Body of pancreas (tissue), 4 donors: ENCODE measurements at regions not wholly inside any gene's neighbourhood (a gene's known extent, or its start where the extent isn't known, plus 50 kb on each side); places are given as distances from the start of the nearest gene placed in this dataset.

ENCODE experiments used
- POLR2A ChIP-seq, 3 donors: fragments of 450-650 bp; IDR thresholded peaks; one replicate each; pipeline ENCODE4 v1.6.1; 2016; ENCODE audit warnings: antibody characterized with exemption in 3 of 3, mild to moderate bottlenecking in 2 of 3
- TF ChIP-seq, protein P1 (sequence below), 7 experiments: fragments of 450-650 bp in 4 of 7; fragments of 200-600 bp in 3 of 7; sonication (generic) in 3 of 7; IDR thresholded peaks; one replicate each; pipeline ENCODE4 v1.5.1; 2016 to 2019; ENCODE audit warnings: antibody characterized with exemption in 7 of 7

DNA sequence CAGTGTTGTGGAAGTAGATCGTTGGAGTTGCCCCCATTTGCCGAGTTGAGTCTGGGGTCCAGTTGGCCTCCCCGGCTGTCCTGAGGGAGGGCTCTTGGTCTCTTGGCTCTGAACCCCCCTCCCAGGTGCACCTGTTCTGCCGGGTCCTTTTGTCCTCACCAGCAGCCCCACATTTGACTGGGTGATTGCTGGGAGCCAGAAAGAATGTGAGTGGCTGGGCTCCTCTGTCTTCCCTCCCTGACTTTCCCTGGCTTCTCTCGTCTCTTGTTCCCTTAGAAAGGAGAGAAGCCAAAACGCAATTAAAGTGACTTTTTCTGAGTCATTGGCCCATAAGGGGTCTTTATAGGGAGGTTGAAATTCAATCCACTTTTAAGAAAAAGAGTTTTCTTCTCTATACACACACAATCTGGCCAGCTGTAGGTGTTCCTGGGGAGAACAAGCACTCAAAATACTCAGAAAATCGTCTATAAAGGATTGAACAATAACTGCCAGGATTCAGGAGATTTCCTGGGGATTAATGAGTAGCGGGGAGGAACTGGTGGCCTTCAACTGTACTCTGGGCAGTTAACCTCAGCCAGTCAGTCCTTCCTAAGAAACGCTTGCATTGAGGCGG, 131.0 kb downstream of the TMEM182 start:
- TF ChIP-seq, protein P1, sequence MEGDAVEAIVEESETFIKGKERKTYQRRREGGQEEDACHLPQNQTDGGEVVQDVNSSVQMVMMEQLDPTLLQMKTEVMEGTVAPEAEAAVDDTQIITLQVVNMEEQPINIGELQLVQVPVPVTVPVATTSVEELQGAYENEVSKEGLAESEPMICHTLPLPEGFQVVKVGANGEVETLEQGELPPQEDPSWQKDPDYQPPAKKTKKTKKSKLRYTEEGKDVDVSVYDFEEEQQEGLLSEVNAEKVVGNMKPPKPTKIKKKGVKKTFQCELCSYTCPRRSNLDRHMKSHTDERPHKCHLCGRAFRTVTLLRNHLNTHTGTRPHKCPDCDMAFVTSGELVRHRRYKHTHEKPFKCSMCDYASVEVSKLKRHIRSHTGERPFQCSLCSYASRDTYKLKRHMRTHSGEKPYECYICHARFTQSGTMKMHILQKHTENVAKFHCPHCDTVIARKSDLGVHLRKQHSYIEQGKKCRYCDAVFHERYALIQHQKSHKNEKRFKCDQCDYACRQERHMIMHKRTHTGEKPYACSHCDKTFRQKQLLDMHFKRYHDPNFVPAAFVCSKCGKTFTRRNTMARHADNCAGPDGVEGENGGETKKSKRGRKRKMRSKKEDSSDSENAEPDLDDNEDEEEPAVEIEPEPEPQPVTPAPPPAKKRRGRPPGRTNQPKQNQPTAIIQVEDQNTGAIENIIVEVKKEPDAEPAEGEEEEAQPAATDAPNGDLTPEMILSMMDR (IDR thresholded peaks at IDR 0.05) = no peak
- no peak for TF ChIP-seq POLR2A (IDR thresholded peaks at IDR 0.05)
